NB4 (cell line): ENCODE measurements at regions not wholly inside any gene's neighbourhood (a gene's known extent, or its start where the extent isn't known, plus 50 kb on each side); places are given as distances from the start of the nearest gene placed in this dataset.

Experiments
- DNase-seq: peaks from one replicate; pipeline ENCODE4 v3.0.0; 2010; ENCODE audit warnings: low read depth
- H3K4me3 ChIP-seq: one replicate; pipeline ENCODE4 v1.5.1; 2011; ENCODE audit warnings: mild to moderate bottlenecking, low read depth, low read length, moderate library complexity
- MYC ChIP-seq: IDR thresholded peaks from 2 replicates; pipeline ENCODE4 v1.6.1; 2011; ENCODE audit warnings: low read depth, low read length
- POLR2A ChIP-seq: IDR thresholded peaks from 2 replicates; pipeline ENCODE4 v1.6.1; 2011; ENCODE audit warnings: mild to moderate bottlenecking; ENCODE audit not compliant: insufficient read length; ENCODE audit errors: extremely low read depth
- TF ChIP-seq, protein P1 (sequence below): IDR thresholded peaks from 2 replicates; pipeline ENCODE4 v1.6.1; 2011; ENCODE audit warnings: low read depth, low read length
- TF ChIP-seq, protein P2 (sequence below): IDR thresholded peaks from one replicate; pipeline ENCODE4 v1.5.1; 2012; ENCODE audit warnings: low read depth, low read length

DNA sequence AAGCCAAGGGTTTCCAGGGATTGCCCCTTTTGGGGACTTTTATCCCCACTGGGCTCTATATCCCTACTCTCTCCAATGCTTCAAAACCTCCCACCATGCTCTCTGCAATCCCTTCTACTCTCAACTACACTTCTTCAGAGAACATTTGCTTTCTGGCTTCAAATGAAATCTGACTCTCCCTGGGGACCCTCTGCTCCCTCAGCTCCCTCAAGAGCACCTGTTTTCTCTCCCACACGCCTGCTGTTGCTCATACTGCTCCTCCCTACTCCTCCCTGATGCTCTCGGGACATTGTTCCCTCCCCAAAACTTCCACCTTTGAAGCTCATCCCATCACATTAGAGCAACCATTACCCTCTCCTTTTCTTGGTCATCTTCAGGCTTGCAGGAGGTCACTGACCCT, 344.9 kb downstream of the CDK5RAP2 start:
- TF ChIP-seq MYC: no peak
- TF ChIP-seq, protein P1, sequence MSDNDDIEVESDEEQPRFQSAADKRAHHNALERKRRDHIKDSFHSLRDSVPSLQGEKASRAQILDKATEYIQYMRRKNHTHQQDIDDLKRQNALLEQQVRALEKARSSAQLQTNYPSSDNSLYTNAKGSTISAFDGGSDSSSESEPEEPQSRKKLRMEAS: no peak
- TF ChIP-seq, protein P2, sequence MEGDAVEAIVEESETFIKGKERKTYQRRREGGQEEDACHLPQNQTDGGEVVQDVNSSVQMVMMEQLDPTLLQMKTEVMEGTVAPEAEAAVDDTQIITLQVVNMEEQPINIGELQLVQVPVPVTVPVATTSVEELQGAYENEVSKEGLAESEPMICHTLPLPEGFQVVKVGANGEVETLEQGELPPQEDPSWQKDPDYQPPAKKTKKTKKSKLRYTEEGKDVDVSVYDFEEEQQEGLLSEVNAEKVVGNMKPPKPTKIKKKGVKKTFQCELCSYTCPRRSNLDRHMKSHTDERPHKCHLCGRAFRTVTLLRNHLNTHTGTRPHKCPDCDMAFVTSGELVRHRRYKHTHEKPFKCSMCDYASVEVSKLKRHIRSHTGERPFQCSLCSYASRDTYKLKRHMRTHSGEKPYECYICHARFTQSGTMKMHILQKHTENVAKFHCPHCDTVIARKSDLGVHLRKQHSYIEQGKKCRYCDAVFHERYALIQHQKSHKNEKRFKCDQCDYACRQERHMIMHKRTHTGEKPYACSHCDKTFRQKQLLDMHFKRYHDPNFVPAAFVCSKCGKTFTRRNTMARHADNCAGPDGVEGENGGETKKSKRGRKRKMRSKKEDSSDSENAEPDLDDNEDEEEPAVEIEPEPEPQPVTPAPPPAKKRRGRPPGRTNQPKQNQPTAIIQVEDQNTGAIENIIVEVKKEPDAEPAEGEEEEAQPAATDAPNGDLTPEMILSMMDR: no peak
- TF ChIP-seq POLR2A: no peak
- DNase-seq: no peak
- H3K4me3 ChIP-seq: no peak overlapping the region

DNA sequence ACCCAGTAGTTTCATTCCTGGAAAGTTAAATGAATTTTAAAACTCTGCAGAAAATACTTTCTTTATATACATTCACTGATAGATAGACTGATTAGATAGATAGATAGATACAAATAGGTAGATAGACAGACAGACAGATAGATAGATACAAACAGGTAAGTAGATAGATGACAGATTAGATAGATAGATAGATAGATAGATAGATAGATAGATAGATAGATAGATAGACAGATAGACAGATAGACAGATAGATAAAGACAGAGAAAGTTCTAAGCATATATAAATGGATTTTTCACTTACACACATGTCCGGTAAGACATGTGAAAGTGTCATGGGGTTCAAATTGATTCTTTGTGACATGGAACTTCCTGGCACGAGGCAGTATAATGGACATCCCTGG, 349.7 kb downstream of the CDK5RAP2 start:
- TF ChIP-seq MYC (no peak), POLR2A (no peak)
- TF ChIP-seq, protein P2: no peak
- TF ChIP-seq, protein P1: no peak
- no peak for DNase-seq

DNA sequence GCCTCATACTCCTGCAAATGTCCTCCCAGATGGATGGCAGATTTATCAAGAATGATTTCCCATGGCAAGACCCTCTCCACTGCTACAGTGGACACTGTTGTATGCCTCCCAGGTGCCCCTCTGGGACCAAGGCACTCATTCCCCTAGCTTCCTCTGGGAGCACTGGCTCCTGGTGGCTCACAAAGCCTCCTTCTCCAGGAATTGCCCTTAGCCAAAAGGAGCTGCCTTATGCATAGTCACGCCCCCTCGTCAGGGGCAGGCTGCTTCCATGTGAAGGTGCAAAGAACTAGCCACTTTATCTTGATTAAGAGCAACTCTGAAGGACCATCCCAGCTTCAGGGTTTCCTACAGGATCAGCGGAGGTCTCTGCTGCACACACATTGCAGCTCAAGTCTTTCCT, 358.1 kb downstream of the CDK5RAP2 start:
- DNase-seq: no peak
- no peak overlapping the region for H3K4me3 ChIP-seq
- TF ChIP-seq POLR2A: no peak

More for the DNA sequence above, 349.7 kb downstream of the CDK5RAP2 start:
- no peak overlapping the region for H3K4me3 ChIP-seq

DNA sequence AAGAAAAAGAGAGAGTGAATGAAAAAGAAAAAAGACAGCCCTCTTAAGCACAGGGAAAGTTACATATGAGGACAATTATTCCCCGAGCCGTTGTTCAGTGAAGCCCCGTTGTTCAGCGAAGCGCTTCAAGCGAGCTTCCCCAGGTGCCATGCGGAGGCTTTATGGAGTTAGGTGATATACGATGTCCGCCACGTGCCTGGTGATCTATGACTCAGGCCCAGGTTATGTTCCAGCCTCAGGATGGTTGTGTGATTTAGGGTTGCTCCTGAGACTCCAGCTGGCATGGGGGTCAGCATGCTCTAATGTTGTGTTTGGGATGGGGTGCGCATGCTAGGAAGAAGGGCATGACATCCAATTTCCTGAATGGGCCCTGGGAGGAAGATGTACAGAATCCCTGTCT, 365.6 kb downstream of the CDK5RAP2 start:
- no peak overlapping the region for H3K4me3 ChIP-seq
- TF ChIP-seq MYC: no peak
- TF ChIP-seq, protein P1: no peak
- TF ChIP-seq, protein P2: no peak
- no peak for TF ChIP-seq POLR2A
- no peak for DNase-seq

DNA sequence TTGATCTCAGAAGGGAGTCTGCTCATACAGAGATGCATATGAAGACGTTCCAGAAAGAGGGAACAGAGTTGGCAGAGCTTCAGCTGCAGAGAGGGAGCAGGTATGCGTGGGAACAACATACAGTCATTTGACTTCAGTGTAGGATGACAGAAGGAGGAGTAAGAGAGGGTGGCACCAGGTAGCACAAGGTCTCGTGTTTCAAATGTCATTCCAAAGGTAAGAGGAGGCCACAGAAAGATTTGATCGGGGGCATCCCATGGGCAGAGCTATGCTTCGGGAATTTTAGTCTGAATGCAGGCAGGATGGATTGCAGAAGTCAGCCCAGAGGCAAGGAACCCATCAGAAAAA, 367.1 kb downstream of the CDK5RAP2 start:
- H3K4me3 ChIP-seq: no peak overlapping the region
- TF ChIP-seq, protein P2: no peak
- no peak for DNase-seq

DNA sequence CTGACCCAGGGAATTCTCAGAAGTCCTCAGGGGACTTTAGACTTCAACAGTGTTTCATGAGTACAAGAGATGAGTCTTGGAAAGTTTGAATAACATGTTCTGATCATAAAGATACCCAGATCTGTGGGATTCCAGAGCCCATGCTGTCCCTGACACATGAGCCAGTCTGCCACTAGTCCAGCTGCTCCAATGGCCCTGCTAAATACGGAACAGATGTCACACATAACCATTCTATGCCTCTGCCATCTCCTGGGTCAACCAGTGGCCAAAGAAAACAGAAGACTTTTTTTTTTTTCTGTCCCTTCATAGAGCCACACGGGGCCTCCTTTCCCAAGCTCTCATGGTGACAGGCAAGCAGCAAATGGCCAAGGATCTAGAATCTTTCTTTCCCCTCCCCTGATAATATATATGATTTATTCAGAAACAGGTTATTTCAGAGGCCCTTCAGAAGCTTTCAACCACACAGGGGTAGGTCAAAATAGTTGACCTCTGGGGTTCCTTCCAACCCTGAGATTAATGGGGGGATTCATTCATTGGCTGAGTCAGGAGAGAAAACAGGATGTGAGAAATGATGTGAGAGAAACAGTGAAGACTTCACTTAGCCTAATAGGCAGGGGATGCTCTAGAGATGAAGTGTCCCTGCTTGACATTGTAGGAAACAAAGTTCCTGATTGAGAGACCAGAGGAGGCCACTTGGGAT, 367.7 kb downstream of the CDK5RAP2 start:
- H3K4me3 ChIP-seq: no peak overlapping the region
- no peak for DNase-seq
- no peak for TF ChIP-seq POLR2A
- TF ChIP-seq, protein P2: no peak

DNA sequence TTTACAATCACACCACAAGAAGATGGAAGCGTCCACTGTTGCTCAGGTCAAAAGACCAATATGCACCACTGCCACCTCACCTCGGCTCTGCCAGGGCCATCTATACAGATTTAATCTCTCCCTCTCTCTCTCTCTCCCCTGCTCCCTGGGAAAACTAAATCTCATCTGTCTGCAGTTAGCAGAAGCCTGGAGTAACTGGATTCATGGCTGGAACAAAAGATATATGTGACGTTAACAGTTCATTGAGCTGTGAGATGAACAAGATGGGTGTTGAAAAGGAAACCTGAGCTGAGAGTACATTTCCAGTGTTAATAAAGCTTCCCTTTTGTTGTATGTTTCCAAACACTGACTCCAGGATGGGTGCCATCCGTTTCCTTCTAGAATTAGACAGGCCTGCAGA, 369.7 kb downstream of the CDK5RAP2 start:
- TF ChIP-seq MYC (no peak), POLR2A (no peak)
- TF ChIP-seq, protein P1: no peak
- TF ChIP-seq, protein P2: no peak
- no peak overlapping the region for H3K4me3 ChIP-seq
- no peak for DNase-seq
